ENCODE measurements at regions not wholly inside any gene's neighbourhood (a gene's known extent, or its start where the extent isn't known, plus 50 kb on each side); places are given as distances from the start of the nearest gene placed in this dataset.
"Not testable (repeated sequence)": the region's sequence is repeated elsewhere in the genome, so short reads cannot be mapped to it uniquely, and the experiment has no call there.

DNA sequence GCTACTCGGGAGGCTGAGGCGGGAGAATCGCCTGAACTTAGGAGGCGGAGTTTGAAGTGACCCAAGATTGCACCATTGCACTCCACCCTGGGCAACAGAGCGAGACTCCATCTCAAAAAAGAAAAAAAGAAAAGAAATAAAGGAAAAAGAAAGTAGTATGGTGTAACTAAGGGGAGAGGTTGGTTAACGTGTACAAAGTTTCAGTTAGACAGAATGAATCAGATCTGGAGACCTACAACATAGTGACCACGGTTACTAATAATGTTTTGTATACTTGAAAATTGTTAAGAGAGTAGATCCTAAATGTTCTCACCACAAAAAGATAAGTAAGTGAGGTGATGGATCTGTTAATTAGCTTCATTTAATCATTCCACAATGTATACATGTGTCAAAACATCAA is 1208.8 kb downstream of the VRK1 start:
- Histone ChIP-seq H3K9me3 (no peaks in the 10 kb centered on the region), H3K27ac (replicated peaks in 1 of 4) (no peak overlapping the region), H3K27me3 (no peaks in the 10 kb centered on the region), H3K4me1 (no peaks in the 10 kb centered on the region), H3K4me3 (no peak overlapping the region), H3K36me3 (no peaks in the 10 kb centered on the region)
- TF ChIP-seq, protein P1, sequence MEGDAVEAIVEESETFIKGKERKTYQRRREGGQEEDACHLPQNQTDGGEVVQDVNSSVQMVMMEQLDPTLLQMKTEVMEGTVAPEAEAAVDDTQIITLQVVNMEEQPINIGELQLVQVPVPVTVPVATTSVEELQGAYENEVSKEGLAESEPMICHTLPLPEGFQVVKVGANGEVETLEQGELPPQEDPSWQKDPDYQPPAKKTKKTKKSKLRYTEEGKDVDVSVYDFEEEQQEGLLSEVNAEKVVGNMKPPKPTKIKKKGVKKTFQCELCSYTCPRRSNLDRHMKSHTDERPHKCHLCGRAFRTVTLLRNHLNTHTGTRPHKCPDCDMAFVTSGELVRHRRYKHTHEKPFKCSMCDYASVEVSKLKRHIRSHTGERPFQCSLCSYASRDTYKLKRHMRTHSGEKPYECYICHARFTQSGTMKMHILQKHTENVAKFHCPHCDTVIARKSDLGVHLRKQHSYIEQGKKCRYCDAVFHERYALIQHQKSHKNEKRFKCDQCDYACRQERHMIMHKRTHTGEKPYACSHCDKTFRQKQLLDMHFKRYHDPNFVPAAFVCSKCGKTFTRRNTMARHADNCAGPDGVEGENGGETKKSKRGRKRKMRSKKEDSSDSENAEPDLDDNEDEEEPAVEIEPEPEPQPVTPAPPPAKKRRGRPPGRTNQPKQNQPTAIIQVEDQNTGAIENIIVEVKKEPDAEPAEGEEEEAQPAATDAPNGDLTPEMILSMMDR (IDR thresholded peaks at IDR 0.05), result no peak
- TF ChIP-seq POLR2AphosphoS5 (IDR thresholded peaks at IDR 0.05) (no peak), POLR2A (IDR thresholded peaks at IDR 0.05; ENCODE audit: low read depth) (no peak), EP300 (IDR thresholded peaks at IDR 0.05) (no peak)
- no peak for DNase-seq (ENCODE audit: extremely low spot score)
- intact Hi-C loops (cut with DNase I), result no loop called here
- 87% methylated on average over 7 of the region's 7 CpGs for WGBS

DNA sequence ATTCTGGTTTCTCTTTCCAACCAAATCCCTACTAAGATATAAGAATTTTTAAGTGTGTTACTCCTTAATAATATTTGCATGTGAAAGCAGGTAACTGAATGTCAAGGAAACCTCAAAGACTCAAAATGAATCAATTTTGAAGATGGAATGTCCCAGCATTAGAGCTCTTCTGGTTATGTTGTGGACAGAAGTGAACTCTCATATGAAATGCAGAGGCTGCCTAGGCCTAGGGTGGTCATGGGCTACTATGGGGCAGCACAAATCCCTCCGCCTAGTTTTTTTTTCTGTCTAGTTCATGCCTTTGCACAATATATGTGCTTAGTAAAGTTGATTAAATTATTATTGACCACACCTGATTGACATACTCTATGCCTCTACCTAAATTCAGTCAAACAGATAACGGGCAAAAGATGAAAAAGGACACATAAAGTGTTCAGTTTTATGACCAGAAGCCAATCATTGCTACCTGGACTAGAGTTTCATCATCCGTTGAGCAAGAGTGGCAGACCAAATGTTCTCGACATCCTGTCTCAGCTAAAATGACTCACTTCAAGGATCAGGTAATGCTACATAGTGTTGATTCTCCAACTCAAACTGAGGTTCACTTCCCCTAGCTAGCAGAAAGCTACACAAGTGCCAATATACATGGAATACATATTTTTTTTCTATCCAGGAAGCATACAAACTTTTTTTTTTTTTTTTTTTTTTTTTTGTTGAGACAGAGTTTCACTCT is 1211.4 kb downstream of the VRK1 start:
- DNase-seq (ENCODE audit: extremely low spot score), result no peak
- Histone ChIP-seq H3K9me3 (no peaks in the 10 kb centered on the region), H3K27ac (replicated peaks in 1 of 4) (no peak overlapping the region), H3K36me3 (no peaks in the 10 kb centered on the region), H3K4me3 (no peak overlapping the region), H3K27me3 (no peaks in the 10 kb centered on the region), H3K4me1 (no peaks in the 10 kb centered on the region)
- TF ChIP-seq, protein P1 (IDR thresholded peaks at IDR 0.05), result no peak
- TF ChIP-seq POLR2AphosphoS5 (IDR thresholded peaks at IDR 0.05) (no peak), POLR2A (IDR thresholded peaks at IDR 0.05; ENCODE audit: low read depth) (no peak), EP300 (IDR thresholded peaks at IDR 0.05) (no peak)
- intact Hi-C loops (cut with DNase I), result no loop called here
- 87% methylated on average over 4 of the region's 4 CpGs for WGBS

DNA sequence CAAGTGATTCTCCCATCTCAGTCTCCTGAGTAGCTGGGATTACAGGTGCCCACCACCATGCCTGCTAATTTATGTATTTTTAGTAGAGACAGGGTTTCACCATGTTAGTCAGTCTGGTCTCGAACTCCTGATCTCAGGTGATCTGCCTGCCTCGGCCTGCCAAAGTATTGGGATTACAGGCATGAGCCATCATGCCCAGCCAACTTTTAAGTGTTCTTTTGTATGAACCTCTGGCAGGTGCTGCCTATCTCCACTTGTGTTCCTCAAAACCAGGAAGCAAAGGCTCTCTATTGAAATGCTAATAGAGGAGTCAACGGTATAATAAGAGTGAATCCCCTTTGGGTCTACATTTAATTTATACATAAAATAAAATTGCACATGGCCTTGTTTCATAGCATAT is 1212.0 kb downstream of the VRK1 start:
- H3K27ac ChIP-seq (replicated peaks in 1 of 4); DNase-seq (ENCODE audit: extremely low spot score); H3K9me3 ChIP-seq; H3K4me3 ChIP-seq; H3K4me1 ChIP-seq; H3K27me3 ChIP-seq; H3K36me3 ChIP-seq; intact Hi-C loops (cut with DNase I): not testable (repeated sequence)
- WGBS, result 74% methylated on average over 3 of the region's 3 CpGs

DNA sequence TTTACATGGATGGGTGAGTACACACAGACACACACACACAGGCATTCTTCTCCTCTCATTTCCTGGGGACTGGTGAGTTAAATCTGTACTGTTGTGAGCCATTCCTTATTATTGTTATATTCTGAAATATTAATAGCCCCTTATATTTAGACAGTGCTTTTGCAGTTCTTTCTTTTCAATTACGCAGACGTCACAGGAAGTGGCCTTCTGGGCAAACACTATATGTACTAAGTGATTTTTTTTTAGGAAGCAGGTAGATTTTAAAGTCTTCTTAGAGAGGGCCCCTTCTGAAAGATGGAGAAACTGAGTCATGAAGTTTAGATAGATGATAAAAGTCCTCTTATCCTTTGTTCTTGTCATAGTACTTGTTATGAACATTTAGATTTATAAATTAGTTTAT is 1213.6 kb downstream of the VRK1 start:
- 55% methylated on average over 2 of the region's 2 CpGs for WGBS
- intact Hi-C loops (cut with DNase I), result no loop called here
- no peaks in the 10 kb centered on the region for H3K27me3 ChIP-seq
- no peaks in the 10 kb centered on the region for H3K9me3 ChIP-seq
- no peaks in the 10 kb centered on the region for H3K36me3 ChIP-seq
- no peaks in the 10 kb centered on the region for H3K4me1 ChIP-seq
- TF ChIP-seq EP300 (IDR thresholded peaks at IDR 0.05) (no peak), POLR2AphosphoS5 (IDR thresholded peaks at IDR 0.05) (no peak), POLR2A (IDR thresholded peaks at IDR 0.05; ENCODE audit: low read depth) (no peak)
- TF ChIP-seq, protein P1 (IDR thresholded peaks at IDR 0.05), result no peak
- no peak overlapping the region for H3K4me3 ChIP-seq
- no peak for DNase-seq (ENCODE audit: extremely low spot score)
- no peak overlapping the region for H3K27ac ChIP-seq (replicated peaks in 1 of 4)

DNA sequence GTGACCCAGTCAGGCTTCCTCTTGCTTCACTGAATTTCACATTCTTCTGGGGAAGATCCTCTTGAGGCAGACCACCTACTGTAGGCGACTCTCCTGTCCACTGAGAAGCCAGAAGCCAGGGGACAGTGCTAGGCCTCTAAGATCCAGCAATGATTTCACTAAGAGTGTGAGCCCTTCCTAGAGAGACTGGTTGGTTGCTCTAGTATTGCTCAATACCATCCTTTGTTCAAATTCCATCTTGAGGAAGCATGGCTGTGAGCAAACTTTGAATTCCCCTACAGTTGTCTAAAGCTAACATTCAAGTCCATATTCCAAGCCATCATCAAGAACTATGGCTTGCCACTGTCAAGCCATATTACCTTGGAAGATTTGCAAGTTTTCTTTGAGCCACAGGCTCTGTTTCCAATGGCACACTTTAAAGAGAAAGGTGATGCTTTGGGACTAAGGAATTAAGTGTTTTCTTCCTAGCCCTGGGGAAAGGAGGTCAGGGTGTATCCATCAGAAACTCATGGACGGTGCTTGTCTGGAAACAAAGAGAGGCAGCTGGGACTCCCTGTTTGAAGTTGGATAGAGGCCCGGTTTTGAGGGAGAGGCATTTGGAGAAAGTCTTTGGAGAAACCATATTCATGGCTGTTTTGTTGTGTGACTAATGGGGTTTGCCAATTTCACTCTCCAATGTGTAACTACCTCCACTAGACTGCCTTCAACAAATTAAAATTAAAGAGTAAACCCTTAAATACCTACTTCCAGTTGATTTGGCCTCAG is 1217.9 kb downstream of the VRK1 start:
- H3K9me3 ChIP-seq, result no peaks in the 10 kb centered on the region
- intact Hi-C loops (cut with DNase I), result no loop called here
- TF ChIP-seq POLR2AphosphoS5 (IDR thresholded peaks at IDR 0.05) (no peak), POLR2A (IDR thresholded peaks at IDR 0.05; ENCODE audit: low read depth) (no peak), EP300 (IDR thresholded peaks at IDR 0.05) (no peak)
- TF ChIP-seq, protein P1 (IDR thresholded peaks at IDR 0.05), result no peak
- H3K4me3 ChIP-seq, result no peak overlapping the region
- WGBS, result 71% methylated on average over 3 of the region's 3 CpGs
- H3K4me1 ChIP-seq, result no peaks in the 10 kb centered on the region
- H3K27me3 ChIP-seq, result no peaks in the 10 kb centered on the region
- no peak overlapping the region for H3K27ac ChIP-seq (replicated peaks in 1 of 4)
- no peak for DNase-seq (ENCODE audit: extremely low spot score)
- H3K36me3 ChIP-seq, result no peaks in the 10 kb centered on the region
